GM12878 (cell line): ENCODE measurements at regions not wholly inside any gene's neighbourhood (a gene's known extent, or its start where the extent isn't known, plus 50 kb on each side); places are given as distances from the start of the nearest gene placed in this dataset.

Source experiments
- EED ChIP-seq: sonication (generic); IDR thresholded peaks from 2 replicates; pipeline ENCODE4 v1.6.1; 2016; ENCODE audit warnings: antibody characterized with exemption, low read depth
- FOXM1 ChIP-seq: IDR thresholded peaks from 2 replicates; pipeline ENCODE4 v1.6.1; 2012; ENCODE audit warnings: low read depth, mild to moderate bottlenecking, inconsistent platforms, low read length, moderate library complexity
- MYC ChIP-seq: IDR thresholded peaks from 2 replicates; pipeline ENCODE4 v1.6.1; 2011; ENCODE audit warnings: mild to moderate bottlenecking, low read length, moderate library complexity, inconsistent platforms; ENCODE audit not compliant: insufficient read depth, insufficient replicate concordance, insufficient read length, severe bottlenecking
- POLR2AphosphoS2 ChIP-seq: IDR thresholded peaks from 2 replicates; pipeline ENCODE4 v1.6.1; 2011; ENCODE audit warnings: low read depth, mild to moderate bottlenecking, low read length, improper control_type of control experiment, moderate library complexity
- RUNX3 ChIP-seq: IDR thresholded peaks from 2 replicates; pipeline ENCODE4 v1.6.1; 2012; ENCODE audit warnings: low read length, inconsistent platforms
- TF ChIP-seq, protein P1 (sequence below): fragments of 450-650 bp; IDR thresholded peaks from 2 replicates; pipeline ENCODE4 v1.6.1; 2017; ENCODE audit warnings: mild to moderate bottlenecking, moderate library complexity
- TF ChIP-seq, protein P2 (sequence below): fragments of 450-650 bp; IDR thresholded peaks from 2 replicates; pipeline ENCODE4 v1.6.1; 2017; ENCODE audit warnings: mild to moderate bottlenecking, moderate library complexity

GRCh38 chr20:40949346-40949745, 79.3 kb upstream of the TOP1 start (continued):
- TF ChIP-seq, protein P1, sequence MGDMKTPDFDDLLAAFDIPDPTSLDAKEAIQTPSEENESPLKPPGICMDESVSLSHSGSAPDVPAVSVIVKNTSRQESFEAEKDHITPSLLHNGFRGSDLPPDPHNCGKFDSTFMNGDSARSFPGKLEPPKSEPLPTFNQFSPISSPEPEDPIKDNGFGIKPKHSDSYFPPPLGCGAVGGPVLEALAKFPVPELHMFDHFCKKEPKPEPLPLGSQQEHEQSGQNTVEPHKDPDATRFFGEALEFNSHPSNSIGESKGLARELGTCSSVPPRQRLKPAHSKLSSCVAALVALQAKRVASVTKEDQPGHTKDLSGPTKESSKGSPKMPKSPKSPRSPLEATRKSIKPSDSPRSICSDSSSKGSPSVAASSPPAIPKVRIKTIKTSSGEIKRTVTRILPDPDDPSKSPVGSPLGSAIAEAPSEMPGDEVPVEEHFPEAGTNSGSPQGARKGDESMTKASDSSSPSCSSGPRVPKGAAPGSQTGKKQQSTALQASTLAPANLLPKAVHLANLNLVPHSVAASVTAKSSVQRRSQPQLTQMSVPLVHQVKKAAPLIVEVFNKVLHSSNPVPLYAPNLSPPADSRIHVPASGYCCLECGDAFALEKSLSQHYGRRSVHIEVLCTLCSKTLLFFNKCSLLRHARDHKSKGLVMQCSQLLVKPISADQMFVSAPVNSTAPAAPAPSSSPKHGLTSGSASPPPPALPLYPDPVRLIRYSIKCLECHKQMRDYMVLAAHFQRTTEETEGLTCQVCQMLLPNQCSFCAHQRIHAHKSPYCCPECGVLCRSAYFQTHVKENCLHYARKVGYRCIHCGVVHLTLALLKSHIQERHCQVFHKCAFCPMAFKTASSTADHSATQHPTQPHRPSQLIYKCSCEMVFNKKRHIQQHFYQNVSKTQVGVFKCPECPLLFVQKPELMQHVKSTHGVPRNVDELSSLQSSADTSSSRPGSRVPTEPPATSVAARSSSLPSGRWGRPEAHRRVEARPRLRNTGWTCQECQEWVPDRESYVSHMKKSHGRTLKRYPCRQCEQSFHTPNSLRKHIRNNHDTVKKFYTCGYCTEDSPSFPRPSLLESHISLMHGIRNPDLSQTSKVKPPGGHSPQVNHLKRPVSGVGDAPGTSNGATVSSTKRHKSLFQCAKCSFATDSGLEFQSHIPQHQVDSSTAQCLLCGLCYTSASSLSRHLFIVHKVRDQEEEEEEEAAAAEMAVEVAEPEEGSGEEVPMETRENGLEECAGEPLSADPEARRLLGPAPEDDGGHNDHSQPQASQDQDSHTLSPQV: no peak
- no peak for TF ChIP-seq MYC
- TF ChIP-seq RUNX3: no peak
- no peak for TF ChIP-seq EED
- TF ChIP-seq, protein P2, sequence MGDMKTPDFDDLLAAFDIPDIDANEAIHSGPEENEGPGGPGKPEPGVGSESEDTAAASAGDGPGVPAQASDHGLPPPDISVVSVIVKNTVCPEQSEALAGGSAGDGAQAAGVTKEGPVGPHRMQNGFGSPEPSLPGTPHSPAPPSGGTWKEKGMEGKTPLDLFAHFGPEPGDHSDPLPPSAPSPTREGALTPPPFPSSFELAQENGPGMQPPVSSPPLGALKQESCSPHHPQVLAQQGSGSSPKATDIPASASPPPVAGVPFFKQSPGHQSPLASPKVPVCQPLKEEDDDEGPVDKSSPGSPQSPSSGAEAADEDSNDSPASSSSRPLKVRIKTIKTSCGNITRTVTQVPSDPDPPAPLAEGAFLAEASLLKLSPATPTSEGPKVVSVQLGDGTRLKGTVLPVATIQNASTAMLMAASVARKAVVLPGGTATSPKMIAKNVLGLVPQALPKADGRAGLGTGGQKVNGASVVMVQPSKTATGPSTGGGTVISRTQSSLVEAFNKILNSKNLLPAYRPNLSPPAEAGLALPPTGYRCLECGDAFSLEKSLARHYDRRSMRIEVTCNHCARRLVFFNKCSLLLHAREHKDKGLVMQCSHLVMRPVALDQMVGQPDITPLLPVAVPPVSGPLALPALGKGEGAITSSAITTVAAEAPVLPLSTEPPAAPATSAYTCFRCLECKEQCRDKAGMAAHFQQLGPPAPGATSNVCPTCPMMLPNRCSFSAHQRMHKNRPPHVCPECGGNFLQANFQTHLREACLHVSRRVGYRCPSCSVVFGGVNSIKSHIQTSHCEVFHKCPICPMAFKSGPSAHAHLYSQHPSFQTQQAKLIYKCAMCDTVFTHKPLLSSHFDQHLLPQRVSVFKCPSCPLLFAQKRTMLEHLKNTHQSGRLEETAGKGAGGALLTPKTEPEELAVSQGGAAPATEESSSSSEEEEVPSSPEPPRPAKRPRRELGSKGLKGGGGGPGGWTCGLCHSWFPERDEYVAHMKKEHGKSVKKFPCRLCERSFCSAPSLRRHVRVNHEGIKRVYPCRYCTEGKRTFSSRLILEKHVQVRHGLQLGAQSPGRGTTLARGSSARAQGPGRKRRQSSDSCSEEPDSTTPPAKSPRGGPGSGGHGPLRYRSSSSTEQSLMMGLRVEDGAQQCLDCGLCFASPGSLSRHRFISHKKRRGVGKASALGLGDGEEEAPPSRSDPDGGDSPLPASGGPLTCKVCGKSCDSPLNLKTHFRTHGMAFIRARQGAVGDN: no peak
- TF ChIP-seq FOXM1: no peak
- TF ChIP-seq POLR2AphosphoS2: no peak
